ENCODE measurements at regions not wholly inside any gene's neighbourhood (a gene's known extent, or its start where the extent isn't known, plus 50 kb on each side); places are given as distances from the start of the nearest gene placed in this dataset.

GRCh38 chr7:153301936-153302335 lies 542.4 kb downstream of the ACTR3B start:
- Histone ChIP-seq H4K20me1 (ENCODE audit: insufficient read depth, low read length) (no peaks in the 10 kb centered on the region), H3K27ac (ENCODE audit: low read depth, low read length, poor library complexity, severe bottlenecking) (no peak overlapping the region), H2AFZ (ENCODE audit: low read length) (no peak overlapping the region), H3K9me3 (ENCODE audit: low read length) (no peaks in the 10 kb centered on the region), H3K9me2 (ENCODE audit: insufficient read depth, low read length) (no peaks in the 10 kb centered on the region), H3K4me1 (ENCODE audit: insufficient read depth, low read length, poor library complexity, severe bottlenecking) (no peaks in the 10 kb centered on the region), H3K36me3 (ENCODE audit: insufficient read depth, low read length) (no peaks in the 10 kb centered on the region), H3K79me2 (ENCODE audit: insufficient read depth, low read depth, low read length) (no peaks in the 10 kb centered on the region), H3K4me3 (ENCODE audit: low read depth, low read length, poor library complexity, severe bottlenecking) (no peak overlapping the region), H3K4me2 (ENCODE audit: low read length) (no peak overlapping the region)
- POLR2A ChIA-PET, result no interaction called here
- intact Hi-C loops (cut with micrococcal nuclease; ENCODE audit: unreplicated experiment), result no loop called here
- DNase-seq (ENCODE audit: low spot score), result no peak
- CTCF ChIA-PET (ENCODE audit: unreplicated experiment), result no interaction called here
- BruUV-seq (replicated peaks), result no TSS peak
- TF ChIP-seq EZH2phosphoT487 (IDR thresholded peaks at IDR 0.05; ENCODE audit: borderline replicate concordance, low read depth, low read length), result no peak
- TF ChIP-seq, protein P1, sequence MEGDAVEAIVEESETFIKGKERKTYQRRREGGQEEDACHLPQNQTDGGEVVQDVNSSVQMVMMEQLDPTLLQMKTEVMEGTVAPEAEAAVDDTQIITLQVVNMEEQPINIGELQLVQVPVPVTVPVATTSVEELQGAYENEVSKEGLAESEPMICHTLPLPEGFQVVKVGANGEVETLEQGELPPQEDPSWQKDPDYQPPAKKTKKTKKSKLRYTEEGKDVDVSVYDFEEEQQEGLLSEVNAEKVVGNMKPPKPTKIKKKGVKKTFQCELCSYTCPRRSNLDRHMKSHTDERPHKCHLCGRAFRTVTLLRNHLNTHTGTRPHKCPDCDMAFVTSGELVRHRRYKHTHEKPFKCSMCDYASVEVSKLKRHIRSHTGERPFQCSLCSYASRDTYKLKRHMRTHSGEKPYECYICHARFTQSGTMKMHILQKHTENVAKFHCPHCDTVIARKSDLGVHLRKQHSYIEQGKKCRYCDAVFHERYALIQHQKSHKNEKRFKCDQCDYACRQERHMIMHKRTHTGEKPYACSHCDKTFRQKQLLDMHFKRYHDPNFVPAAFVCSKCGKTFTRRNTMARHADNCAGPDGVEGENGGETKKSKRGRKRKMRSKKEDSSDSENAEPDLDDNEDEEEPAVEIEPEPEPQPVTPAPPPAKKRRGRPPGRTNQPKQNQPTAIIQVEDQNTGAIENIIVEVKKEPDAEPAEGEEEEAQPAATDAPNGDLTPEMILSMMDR (conservative IDR thresholded peaks at IDR 0.05; ENCODE audit: low read length), result no peak

GRCh38 chr7:153320005-153320404 lies 560.5 kb downstream of the ACTR3B start:
- H3K4me3 ChIP-seq (ENCODE audit: low read depth, low read length, poor library complexity, severe bottlenecking), result no peak overlapping the region
- no peak overlapping the region for H2AFZ ChIP-seq (ENCODE audit: low read length)
- no peak overlapping the region for H3K4me2 ChIP-seq (ENCODE audit: low read length)
- CTCF ChIA-PET (ENCODE audit: unreplicated experiment), result no interaction called here
- no peak for TF ChIP-seq EZH2phosphoT487 (IDR thresholded peaks at IDR 0.05; ENCODE audit: borderline replicate concordance, low read depth, low read length)
- TF ChIP-seq, protein P1 (conservative IDR thresholded peaks at IDR 0.05; ENCODE audit: low read length), result no peak
- no peaks in the 10 kb centered on the region for H4K20me1 ChIP-seq (ENCODE audit: insufficient read depth, low read length)
- BruUV-seq (replicated peaks), result no TSS peak
- no peaks in the 10 kb centered on the region for H3K4me1 ChIP-seq (ENCODE audit: insufficient read depth, low read length, poor library complexity, severe bottlenecking)
- H3K9me2 ChIP-seq (ENCODE audit: insufficient read depth, low read length), result no peaks in the 10 kb centered on the region
- no peak overlapping the region for H3K27ac ChIP-seq (ENCODE audit: low read depth, low read length, poor library complexity, severe bottlenecking)
- DNase-seq (ENCODE audit: low spot score), result no peak
- POLR2A ChIA-PET, result no interaction called here
- no peaks in the 10 kb centered on the region for H3K9me3 ChIP-seq (ENCODE audit: low read length)
- intact Hi-C loops (cut with micrococcal nuclease; ENCODE audit: unreplicated experiment), result no loop called here
- H3K79me2 ChIP-seq (ENCODE audit: insufficient read depth, low read depth, low read length), result no peaks in the 10 kb centered on the region
- H3K36me3 ChIP-seq (ENCODE audit: insufficient read depth, low read length), result no peaks in the 10 kb centered on the region

- Histone ChIP-seq H3K36me3 (ENCODE audit: insufficient read depth, low read length) (no peaks in the 10 kb centered on the region), H3K27ac (ENCODE audit: low read depth, low read length, poor library complexity, severe bottlenecking) (no peak overlapping the region), H3K4me1 (ENCODE audit: insufficient read depth, low read length, poor library complexity, severe bottlenecking) (no peaks in the 10 kb centered on the region), H3K4me2 (ENCODE audit: low read length) (no peak overlapping the region), H3K9me3 (ENCODE audit: low read length) (no peaks in the 10 kb centered on the region), H3K9me2 (ENCODE audit: insufficient read depth, low read length) (no peaks in the 10 kb centered on the region), H2AFZ (ENCODE audit: low read length) (no peak overlapping the region), H3K4me3 (ENCODE audit: low read depth, low read length, poor library complexity, severe bottlenecking) (no peak overlapping the region), H4K20me1 (ENCODE audit: insufficient read depth, low read length) (no peaks in the 10 kb centered on the region), H3K79me2 (ENCODE audit: insufficient read depth, low read depth, low read length) (no peaks in the 10 kb centered on the region)
- ChIA-PET POLR2A (no interaction called here), CTCF (ENCODE audit: unreplicated experiment) (no interaction called here)
- BruUV-seq (replicated peaks), result no TSS peak
- TF ChIP-seq, protein P1 (conservative IDR thresholded peaks at IDR 0.05; ENCODE audit: low read length), result no peak
- no peak for TF ChIP-seq EZH2phosphoT487 (IDR thresholded peaks at IDR 0.05; ENCODE audit: borderline replicate concordance, low read depth, low read length)
- DNase-seq (ENCODE audit: low spot score), result no peak
- intact Hi-C loops (cut with micrococcal nuclease; ENCODE audit: unreplicated experiment), result no loop called here
Observed at GRCh38 chr7:153320681-153321080, 561.1 kb downstream of the ACTR3B start.
